HG03159 (cell line): ENCODE measurements at regions not wholly inside any gene's neighbourhood (a gene's known extent, or its start where the extent isn't known, plus 50 kb on each side); places are given as distances from the start of the nearest gene placed in this dataset.
"Not testable (repeated sequence)": the region's sequence is repeated elsewhere in the genome, so short reads cannot be mapped to it uniquely, and the experiment has no call there.

Experiments used
- ATAC-seq: cut with Tn5 transposase; IDR thresholded peaks from one replicate; pipeline ENCODE4 v1.9.1; 2021; ENCODE audit warnings: mild to moderate bottlenecking, moderate library complexity; ENCODE audit not compliant: unreplicated experiment

- ATAC-seq = no peak
These were observed 117.9 kb downstream of the GPCPD1 start for GRCh38 chr20:5492937-5493336.

- no peak for ATAC-seq
These were observed 119.4 kb downstream of the GPCPD1 start for GRCh38 chr20:5491455-5491854.

GRCh38 chr20:5489601-5490000 is 121.2 kb downstream of the GPCPD1 start:
- no peak for ATAC-seq

GRCh38 chr20:5488823-5489222 is 122.0 kb downstream of the GPCPD1 start:
- no peak for ATAC-seq

- ATAC-seq = no peak
These were observed 124.3 kb downstream of the GPCPD1 start for GRCh38 chr20:5486377-5487054.

- no peak for ATAC-seq
These were observed 125.9 kb downstream of the GPCPD1 start for GRCh38 chr20:5484926-5485325.

- ATAC-seq = no peak
These were observed 126.5 kb downstream of the GPCPD1 start for GRCh38 chr20:5484346-5484745.

- ATAC-seq = no peak
These were observed 128.0 kb downstream of the GPCPD1 start for GRCh38 chr20:5482791-5483190.

GRCh38 chr20:5481872-5482271 is 128.9 kb downstream of the GPCPD1 start:
- ATAC-seq = no peak

GRCh38 chr20:5480824-5481600 is 129.8 kb downstream of the GPCPD1 start:
- no peak for ATAC-seq

GRCh38 chr20:5474646-5475550 is 135.9 kb downstream of the GPCPD1 start:
- no peak for ATAC-seq

GRCh38 chr20:5471866-5472265 is 138.9 kb downstream of the GPCPD1 start:
- ATAC-seq = not testable (repeated sequence)

GRCh38 chr20:5471368-5471767 is 139.4 kb downstream of the GPCPD1 start:
- ATAC-seq = no peak

GRCh38 chr20:5470943-5471342 is 139.9 kb downstream of the GPCPD1 start:
- ATAC-seq = no peak

GRCh38 chr20:5470458-5470857 is 140.3 kb downstream of the GPCPD1 start:
- no peak for ATAC-seq

- ATAC-seq = no peak
These were observed 141.7 kb downstream of the GPCPD1 start for GRCh38 chr20:5469111-5469510.

GRCh38 chr20:5467086-5467485 is 143.7 kb downstream of the GPCPD1 start:
- ATAC-seq = no peak

GRCh38 chr20:5465604-5465927 is 145.2 kb downstream of the GPCPD1 start:
- ATAC-seq = no peak

- no peak for ATAC-seq
These were observed 145.8 kb downstream of the GPCPD1 start for GRCh38 chr20:5464901-5465603.

GRCh38 chr20:5463007-5463686 is 146.4 kb upstream of the PROKR2 start:
- ATAC-seq = no peak
